ENCODE measurements at regions not wholly inside any gene's neighbourhood (a gene's known extent, or its start where the extent isn't known, plus 50 kb on each side); places are given as distances from the start of the nearest gene placed in this dataset.

DNA sequence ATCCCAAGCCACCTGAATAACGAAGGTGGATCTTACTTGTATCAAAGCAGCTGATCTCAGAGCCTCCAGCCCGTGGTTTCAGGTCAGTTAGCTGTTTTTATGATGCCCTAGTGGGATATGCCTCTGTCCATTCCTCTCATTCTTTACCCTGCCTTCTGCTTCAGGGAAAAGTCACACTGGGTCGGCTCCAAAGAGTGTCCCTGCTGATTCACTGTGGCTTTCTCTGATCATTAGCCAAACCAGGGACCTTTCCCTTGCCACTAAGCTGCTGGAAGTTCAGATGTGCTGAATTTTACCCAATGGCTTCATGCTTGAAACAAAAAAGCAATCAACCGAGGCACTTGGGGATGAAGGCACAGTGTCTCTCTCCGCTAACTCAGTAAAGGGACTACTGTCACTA is 170.2 kb upstream of the SALL1 start:
- TF ChIP-seq, protein P1, sequence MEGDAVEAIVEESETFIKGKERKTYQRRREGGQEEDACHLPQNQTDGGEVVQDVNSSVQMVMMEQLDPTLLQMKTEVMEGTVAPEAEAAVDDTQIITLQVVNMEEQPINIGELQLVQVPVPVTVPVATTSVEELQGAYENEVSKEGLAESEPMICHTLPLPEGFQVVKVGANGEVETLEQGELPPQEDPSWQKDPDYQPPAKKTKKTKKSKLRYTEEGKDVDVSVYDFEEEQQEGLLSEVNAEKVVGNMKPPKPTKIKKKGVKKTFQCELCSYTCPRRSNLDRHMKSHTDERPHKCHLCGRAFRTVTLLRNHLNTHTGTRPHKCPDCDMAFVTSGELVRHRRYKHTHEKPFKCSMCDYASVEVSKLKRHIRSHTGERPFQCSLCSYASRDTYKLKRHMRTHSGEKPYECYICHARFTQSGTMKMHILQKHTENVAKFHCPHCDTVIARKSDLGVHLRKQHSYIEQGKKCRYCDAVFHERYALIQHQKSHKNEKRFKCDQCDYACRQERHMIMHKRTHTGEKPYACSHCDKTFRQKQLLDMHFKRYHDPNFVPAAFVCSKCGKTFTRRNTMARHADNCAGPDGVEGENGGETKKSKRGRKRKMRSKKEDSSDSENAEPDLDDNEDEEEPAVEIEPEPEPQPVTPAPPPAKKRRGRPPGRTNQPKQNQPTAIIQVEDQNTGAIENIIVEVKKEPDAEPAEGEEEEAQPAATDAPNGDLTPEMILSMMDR (IDR thresholded peaks at IDR 0.05) = no peak
- no peak for TF ChIP-seq POLR2A (IDR thresholded peaks at IDR 0.05)

All from uterus (tissue), 2 donors.